ENCODE measurements at regions not wholly inside any gene's neighbourhood (a gene's known extent, or its start where the extent isn't known, plus 50 kb on each side); places are given as distances from the start of the nearest gene placed in this dataset.

GRCh38 chr4:13036841-13037240 lies 447.3 kb downstream of the RAB28 start:
- no peak for DNase-seq

DNA sequence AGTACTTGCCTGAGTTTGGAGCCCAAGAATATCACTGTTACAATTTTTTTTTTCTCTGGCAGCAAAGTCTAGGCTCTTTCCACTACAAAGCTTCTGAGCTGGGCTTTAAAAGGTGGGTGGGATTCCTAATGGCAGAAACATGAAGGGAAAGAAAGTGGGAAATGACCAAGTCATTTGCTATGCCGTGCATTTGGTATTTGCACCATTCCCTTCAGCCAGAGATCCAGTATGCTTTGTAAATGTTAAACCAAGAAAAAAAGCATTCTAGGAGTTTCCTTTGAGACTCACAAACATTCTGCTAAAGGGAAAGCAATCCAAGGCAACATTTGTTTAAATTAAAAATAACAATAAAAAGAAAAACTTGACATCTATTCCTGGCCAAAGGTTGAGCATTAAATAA lies 451.2 kb downstream of the RAB28 start:
- DNase-seq, result no peak

DNA sequence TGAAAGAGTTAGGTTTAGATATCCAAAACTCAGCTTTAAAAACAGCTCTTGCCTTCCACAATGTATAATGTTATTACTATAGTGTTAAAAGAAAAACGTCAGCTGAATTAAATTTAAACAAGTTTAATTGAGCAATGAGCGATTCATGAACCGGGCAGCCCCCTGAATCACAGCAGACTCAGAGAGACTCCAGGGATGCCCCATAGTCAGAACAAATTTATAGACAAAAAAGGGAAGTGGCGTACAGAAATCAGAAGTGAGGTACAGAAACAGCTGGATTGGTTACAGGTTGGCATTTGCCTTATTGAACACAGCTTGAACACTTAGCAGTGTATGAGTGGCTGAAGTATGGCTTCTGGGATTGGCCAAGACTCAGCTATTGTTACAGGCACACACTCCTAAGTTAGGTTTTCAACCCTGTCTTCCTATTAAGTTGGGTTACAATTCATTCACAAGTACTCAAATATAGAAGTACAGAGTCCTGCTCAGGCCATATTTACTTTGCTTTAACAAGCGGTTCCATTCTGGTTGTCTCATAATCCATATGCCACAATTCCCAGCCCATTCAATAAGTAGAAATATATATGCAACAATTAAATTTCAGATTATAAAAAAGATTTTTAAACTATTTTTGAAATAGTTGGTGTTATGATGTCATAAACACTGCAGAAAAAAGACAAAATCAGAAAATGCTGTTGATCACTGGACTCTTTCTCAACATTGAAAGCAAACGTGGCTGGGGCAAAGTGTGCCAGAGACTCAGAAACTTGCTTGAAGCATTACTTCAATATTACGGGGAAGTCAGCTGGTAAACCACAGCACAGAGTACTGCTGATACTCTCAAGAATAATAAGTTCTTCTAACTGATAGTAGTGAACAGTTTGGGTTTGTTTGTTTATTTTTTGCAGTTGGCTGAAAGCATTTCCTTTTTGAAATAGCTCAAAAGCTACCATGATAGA lies 459.7 kb downstream of the RAB28 start:
- DNase-seq, result no peak

GRCh38 chr4:13007802-13008470 lies 476.2 kb downstream of the RAB28 start:
- no peak for DNase-seq

DNA sequence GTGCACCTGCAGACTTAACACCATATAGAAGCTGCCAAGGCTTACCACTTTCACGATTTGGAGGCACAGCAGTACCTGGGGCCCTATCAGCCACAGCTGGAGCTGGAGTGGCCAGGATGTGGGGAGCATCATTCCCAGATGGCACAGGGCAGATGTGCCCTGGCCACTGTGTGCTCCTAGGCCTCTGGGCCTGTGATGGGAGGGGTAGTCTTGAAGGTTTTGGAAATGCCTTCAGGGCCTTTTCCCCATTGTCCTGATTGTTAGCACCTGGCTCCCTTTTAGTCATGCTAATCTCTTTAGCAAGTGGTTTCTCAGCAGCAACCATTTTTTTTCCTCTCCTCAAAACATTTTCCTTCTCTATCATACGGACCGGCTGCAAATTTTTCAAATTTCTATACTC lies 490.2 kb downstream of the RAB28 start:
- no peak for DNase-seq

GRCh38 chr4:12987284-12987683 lies 496.9 kb downstream of the RAB28 start:
- no peak for DNase-seq

GRCh38 chr4:12979797-12980196 lies 504.3 kb downstream of the RAB28 start:
- no peak for DNase-seq

- DNase-seq, result no peak
These were observed 505.8 kb downstream of the RAB28 start for GRCh38 chr4:12978310-12978709.

- DNase-seq, result no peak
These were observed 508.6 kb downstream of the RAB28 start for GRCh38 chr4:12975511-12975910.

DNA sequence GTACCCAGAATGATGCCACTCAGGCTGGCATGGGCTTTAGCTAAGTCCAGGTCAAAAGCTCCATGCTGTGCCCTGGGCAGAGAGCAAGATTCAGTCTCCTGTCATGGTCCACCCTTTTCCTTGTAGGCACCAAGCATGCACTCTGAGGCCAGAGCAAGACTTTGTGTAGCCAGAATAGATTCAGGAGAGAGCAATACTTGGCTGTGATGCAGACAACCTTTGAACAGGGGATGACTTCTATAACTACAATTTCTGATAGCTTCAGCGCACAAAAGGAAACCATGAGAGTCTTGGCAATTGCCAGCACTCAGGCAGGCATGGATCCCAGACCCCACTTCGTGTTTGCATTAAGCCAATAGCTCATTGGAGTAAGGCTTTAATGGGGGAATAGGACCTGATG lies 510.6 kb downstream of the RAB28 start:
- DNase-seq, result no peak

GRCh38 chr4:12968345-12968744 lies 515.8 kb downstream of the RAB28 start:
- DNase-seq, result no peak

GRCh38 chr4:12966726-12967125 lies 517.4 kb downstream of the RAB28 start:
- no peak for DNase-seq

- no peak for DNase-seq
These were observed 518.8 kb downstream of the RAB28 start for GRCh38 chr4:12965334-12965733.

DNA sequence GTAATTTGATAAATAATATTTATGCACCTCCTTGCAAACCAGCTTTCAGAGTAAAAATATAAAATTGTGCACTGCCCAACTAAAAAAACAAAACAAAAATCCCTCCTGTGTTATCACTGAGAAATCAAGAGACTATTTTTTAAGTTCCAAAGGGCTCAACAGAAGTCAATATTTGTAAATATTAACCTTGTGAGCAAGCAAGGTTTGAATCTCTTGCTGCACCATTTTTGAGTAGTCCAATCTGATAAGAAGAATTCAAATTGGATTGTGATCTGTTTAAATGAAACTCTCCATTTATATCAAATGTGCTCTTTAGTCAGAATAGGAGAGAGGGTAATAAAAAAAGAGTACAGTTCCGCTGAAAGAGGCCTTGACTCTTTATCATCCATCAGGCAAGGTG lies 520.2 kb downstream of the RAB28 start:
- DNase-seq, result no peak

- no peak for DNase-seq
These were observed 520.8 kb downstream of the RAB28 start for GRCh38 chr4:12963291-12963690.

- DNase-seq, result no peak
These were observed 522.4 kb downstream of the RAB28 start for GRCh38 chr4:12961713-12962112.

DNA sequence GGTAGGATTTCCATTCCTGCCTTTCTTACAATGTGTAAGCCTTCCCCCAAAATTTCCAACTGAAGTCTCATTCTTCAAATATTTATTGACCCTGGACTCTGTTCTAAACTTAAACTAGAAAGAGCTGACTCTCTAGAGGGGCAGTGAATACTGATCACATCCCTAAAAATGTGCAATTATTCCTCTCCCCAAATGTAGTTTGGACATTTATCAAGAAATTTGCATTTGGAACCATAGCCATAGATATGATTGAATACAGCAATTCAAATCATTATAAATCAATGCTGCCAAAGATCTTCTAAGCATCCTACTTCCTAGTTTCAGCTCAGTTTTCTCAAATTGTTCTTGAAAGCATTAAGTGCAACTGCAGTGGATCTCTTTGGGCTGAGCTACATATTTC lies 525.7 kb downstream of the RAB28 start:
- no peak for DNase-seq

GRCh38 chr4:12957108-12957507 lies 527.0 kb downstream of the RAB28 start:
- no peak for DNase-seq

DNA sequence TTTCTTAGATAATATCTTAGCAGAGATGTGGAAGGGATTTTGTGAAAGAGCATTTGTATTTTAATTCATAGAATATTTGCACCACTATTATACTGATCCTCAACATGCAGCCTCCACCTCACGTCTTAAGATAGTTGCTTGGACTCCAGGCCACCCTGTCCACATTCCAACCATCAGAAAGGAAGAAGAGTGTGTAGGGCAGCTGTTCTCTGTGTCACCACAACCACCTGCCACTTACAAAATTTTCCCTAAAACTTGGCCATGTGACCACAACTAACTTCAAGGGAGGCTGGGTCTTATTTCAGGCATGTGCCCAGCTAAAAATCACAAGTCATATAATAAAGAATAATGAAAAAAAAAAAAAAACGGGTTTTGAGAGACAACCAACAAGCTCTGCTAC lies 528.1 kb downstream of the RAB28 start:
- no peak for DNase-seq

DNA sequence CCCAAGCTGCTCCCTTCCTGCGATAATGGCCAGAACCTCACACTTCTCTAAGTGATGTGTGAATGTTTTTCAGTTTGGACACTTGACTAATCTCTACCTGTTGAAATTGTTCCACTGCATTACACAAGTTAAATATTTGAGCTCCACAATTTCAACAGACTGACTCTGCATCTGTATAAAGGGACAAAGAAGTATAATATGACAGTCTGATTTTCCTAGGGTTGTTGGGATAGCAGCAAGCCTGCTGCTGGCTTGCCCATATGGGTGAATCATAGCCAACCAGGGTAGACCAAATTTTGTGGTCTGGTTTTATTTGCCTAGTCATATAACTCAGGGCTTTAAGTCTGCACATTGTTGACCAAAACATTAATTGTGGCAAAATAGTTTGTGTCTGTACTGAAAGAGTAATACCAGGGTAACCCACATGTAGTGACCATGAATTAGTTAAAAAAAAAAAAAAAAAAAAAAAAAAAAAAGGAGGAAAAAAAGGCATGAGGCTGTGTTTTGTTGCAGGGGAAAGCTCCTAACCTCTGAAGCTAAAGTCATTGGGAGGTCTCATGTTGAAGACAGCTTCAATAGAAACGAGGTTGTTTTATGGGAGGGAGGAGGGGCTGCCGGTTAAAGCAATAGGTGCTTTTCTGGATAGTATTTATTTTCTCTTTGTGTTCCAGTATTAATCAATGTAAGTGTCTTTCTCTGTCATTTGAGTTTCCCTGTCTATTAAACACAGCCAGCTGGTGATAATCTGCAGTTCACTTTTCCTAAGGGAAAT lies 534.2 kb downstream of the RAB28 start:
- no peak for DNase-seq

GRCh38 chr4:12943069-12943468 lies 541.1 kb downstream of the RAB28 start:
- DNase-seq, result no peak

DNA sequence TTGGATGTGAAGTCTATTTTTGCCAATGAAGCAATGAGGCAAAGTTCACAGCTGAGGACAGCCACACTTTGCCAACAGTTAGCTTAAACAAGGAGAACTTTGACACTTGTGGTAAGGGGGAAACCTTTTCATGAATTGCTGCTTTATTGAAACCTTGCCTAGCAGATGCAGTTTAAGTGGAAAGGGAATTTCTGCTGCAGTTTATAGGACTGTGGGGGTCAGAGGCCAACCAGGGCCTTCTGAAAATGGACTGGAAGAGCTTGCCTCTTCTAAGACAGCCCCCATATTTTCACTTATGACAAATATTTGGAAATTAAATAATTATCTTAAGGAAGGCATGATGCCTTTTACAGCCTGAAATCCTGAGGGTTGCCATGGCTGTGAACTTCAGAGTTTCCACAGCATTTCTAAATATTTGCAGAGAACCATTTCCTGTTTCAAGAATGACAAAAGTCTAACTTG lies 550.3 kb downstream of the RAB28 start:
- DNase-seq, result no peak

DNA sequence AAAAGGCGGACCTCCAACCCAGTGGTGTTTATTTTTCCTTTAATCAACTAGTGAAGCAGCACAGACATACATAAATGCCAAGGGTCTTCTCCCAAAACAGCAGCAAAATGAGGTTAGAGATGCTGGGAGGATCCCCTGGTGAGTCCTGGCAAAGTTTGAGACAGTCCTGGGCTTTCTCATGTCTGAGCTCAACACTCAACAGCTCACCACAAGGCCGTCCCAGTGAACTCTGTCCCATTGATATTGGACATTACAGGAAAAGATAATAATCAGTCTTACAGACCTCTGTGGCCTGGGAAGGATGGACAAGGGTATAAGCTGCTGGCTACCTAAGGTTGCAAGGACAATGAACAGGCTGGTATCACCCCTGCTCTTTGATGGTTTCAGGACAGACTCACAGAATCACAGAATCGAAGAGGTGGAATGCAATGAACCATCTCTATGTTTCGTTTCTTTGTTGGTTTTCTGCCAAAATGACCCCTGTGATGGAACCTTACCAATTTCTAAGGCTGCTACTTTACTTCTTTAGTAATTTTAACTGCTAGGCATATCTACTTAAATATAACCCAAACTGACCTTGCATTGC lies 551.8 kb downstream of the RAB28 start:
- no peak for DNase-seq
